Thyroid gland (tissue), 4 donors: ENCODE measurements at regions not wholly inside any gene's neighbourhood (a gene's known extent, or its start where the extent isn't known, plus 50 kb on each side); places are given as distances from the start of the nearest gene placed in this dataset.
A peak's percentile ranks its signal among the peaks of the same experiment; 100 is the strongest.
"Not testable (repeated sequence)": the region's sequence is repeated elsewhere in the genome, so short reads cannot be mapped to it uniquely, and the experiment has no call there.

Experiments
- DNase-seq, 2 donors: peaks; one replicate each; pipeline ENCODE4 v3.0.0-alpha.2; 2019
- H3K27ac ChIP-seq, 3 donors: fragments of 200-600 bp; sonication (generic); 1 replicate in 2 of 3; 2 replicates in 1 of 3; pipeline ENCODE4 v1.5.1; 2016 to 2019; ENCODE audit warnings: mild to moderate bottlenecking in 1 of 3, moderate library complexity in 1 of 3
- H3K27me3 ChIP-seq: fragments of 200-600 bp; sonication (generic); one replicate; pipeline ENCODE4 v1.5.1; 2019
- H3K36me3 ChIP-seq, 2 donors: fragments of 200-600 bp; sonication (generic); one replicate each; pipeline ENCODE4 v1.5.1; 2016 to 2019
- H3K4me1 ChIP-seq, 2 donors: fragments of 200-600 bp; sonication (generic); one replicate each; pipeline ENCODE4 v1.5.1; 2017 to 2019
- H3K4me3 ChIP-seq, 3 donors: fragments of 200-600 bp; sonication (generic); replicated peaks in 1 of 3; 1 replicate in 2 of 3; 2 replicates in 1 of 3; pipeline ENCODE4 v1.5.1; 2016; ENCODE audit warnings: mild to moderate bottlenecking in 1 of 3
- H3K9me3 ChIP-seq: fragments of 200-600 bp; sonication (generic); one replicate; pipeline ENCODE4 v1.5.1; 2017
- WGBS, 2 donors: methylation state at CpG; one replicate each; pipeline ENCODE4 v1.1.5; 2017; 5-methylcytosine and 5-hydroxymethylcytosine counted together
- intact Hi-C: fragments of 100-400 bp; cut with DNase I; formaldehyde crosslinking; loops from one replicate; pipeline ENCODE4 v1.15.1; 2023

GRCh38 chr2:87309785-87310184 lies 288.1 kb upstream of the PLGLB1 start:
- WGBS, 2 donors: 27 to 65% methylated on average over 1 of the region's 3 CpGs
- H3K4me3 ChIP-seq, DNase-seq, H3K4me1 ChIP-seq, intact Hi-C loops, H3K27me3 ChIP-seq, H3K9me3 ChIP-seq, H3K27ac ChIP-seq, H3K36me3 ChIP-seq: not testable (repeated sequence)

GRCh38 chr2:87311896-87312441 lies 290.3 kb upstream of the PLGLB1 start:
- H3K36me3 ChIP-seq, H3K27ac ChIP-seq, H3K9me3 ChIP-seq, H3K4me3 ChIP-seq, H3K27me3 ChIP-seq, intact Hi-C loops, DNase-seq, H3K4me1 ChIP-seq: not testable (repeated sequence)
- WGBS, 2 donors: no CpG with 5 or more reads among the region's 6 CpGs

DNA sequence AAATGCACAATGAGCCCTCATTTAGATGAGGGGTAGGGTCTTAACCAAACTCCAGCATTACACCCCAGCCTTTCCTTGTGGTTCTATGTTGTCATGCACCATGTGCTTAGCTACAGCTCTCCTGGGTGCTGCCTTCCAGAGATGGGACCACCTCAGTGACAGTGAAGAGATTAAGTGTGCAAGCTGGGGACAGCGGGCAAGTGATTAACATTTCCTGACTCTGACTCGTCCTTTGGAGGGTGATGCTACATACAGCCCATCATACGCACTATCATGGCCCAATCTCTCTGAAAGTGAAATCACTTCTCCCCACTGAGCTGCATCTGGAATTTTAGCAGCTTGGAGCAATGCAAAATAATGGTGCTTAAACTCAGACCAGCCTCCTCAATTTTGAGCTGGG lies 293.0 kb upstream of the PLGLB1 start:
- intact Hi-C loops, H3K4me1 ChIP-seq, DNase-seq, H3K27me3 ChIP-seq, H3K36me3 ChIP-seq, H3K4me3 ChIP-seq, H3K9me3 ChIP-seq: not testable (repeated sequence)
- WGBS, 2 donors: 80 to 88% methylated on average over 2 to 3 of the region's 3 CpGs
- H3K27ac ChIP-seq: peak overlapping the region in 1 of 3 donors; percentile 36

DNA sequence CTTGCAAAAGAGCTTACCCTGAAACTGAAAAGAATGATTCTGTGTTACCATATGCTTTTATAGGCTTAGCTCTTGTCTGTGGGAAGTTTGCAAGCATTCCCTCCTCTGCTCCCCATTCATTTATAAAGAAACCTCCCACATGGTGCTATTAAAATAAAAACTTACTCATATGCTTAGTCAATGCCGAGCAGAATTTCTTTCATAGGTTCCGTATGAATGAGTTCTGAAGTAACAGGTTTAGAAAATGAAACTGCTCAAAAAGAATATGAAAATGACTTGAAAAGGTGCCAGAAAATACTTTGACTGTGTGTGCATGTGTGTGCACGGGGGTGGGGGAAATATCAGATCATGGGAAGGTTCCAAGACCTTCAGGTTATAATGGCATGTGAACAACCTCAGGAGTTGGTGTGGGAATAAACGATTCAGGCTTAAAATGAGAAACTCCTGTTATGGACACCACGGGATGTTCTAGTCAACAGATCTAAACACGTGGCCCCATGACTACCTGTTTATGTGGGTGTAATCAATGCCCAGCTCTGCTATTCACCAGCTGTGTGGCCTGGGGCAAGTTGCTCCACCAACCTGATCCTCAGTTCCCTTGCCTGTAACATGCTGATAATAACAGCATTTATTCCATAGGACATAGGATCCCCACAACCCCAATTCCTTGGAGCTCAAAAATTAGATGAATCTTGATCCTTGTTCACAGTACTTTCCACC lies 293.7 kb upstream of the PLGLB1 start:
- H3K36me3 ChIP-seq, H3K27me3 ChIP-seq, DNase-seq, intact Hi-C loops, H3K9me3 ChIP-seq, H3K4me3 ChIP-seq: not testable (repeated sequence)
- Histone ChIP-seq H3K4me1 (peaks cover 0 to 13% of the 10 kb centered on the region in 2 donors), H3K27ac (peak overlapping the region in 1 of 3 donors; percentile 49)
- WGBS, 2 donors: 38 to 66% methylated on average over 2 to 3 of the region's 6 CpGs

DNA sequence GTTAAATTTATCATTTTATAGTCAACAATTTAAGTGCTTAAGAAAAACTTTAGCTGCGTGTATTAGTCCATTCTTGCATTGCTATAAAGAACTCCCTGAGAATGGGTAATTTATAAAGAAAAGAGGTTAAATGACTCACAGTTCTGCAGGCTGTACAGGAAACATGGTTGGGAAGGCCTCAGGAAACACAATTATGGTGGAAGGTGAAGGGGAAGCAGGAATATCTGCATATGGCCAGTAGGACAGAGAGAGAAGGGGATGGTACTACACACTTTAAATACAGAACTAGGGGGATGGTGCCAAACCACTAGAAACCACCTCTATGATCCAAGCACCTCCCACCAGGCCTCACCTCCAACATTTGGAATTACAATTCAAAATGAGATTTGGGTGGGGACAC lies 295.5 kb upstream of the PLGLB1 start:
- H3K9me3 ChIP-seq, intact Hi-C loops, H3K27me3 ChIP-seq, H3K36me3 ChIP-seq, DNase-seq, H3K4me3 ChIP-seq: not testable (repeated sequence)
- Histone ChIP-seq H3K4me1 (peaks cover 0 to 19% of the 10 kb centered on the region in 2 donors), H3K27ac (peak overlapping the region in 2 of 3 donors; percentile 12 to 85)
- WGBS, 2 donors: 86 to 100% methylated on average over 1 of the region's 1 CpG

DNA sequence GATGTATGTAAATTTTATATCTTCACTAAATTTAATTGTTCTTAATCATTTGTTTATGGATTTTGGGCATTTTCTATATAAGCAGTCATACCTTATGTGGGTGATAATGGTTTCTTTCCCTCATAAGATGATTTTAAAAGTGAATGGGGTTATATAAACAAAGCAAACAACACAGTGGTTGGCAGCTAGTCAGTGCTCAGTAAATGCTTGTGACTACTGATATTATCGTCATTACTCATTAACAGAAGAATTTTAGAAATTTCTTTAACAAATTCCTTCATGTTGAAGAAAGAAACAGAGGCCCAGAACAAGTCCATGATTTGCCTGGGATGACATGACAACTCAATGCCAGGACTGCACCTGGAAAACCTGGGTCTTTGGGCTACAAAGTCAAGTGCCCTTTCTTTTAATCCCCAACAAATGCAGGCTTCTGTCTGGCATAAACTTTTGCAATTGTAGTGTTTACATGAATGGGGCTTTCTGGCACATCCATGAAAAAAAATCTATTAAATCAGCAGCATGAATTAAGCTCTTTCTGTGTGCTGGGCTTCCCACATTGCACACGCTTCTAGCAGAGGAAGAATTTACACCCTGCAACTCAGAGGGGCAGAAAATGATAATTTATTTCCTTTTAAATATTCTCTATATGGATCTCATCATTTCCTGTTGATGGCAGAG lies 297.3 kb upstream of the PLGLB1 start:
- peaks cover 0 to 23% of the 10 kb centered on the region in 2 donors for H3K4me1 ChIP-seq
- H3K36me3 ChIP-seq, H3K9me3 ChIP-seq, intact Hi-C loops, H3K4me3 ChIP-seq, H3K27me3 ChIP-seq: not testable (repeated sequence)
- WGBS, 2 donors: 14 to 23% methylated on average over 1 of the region's 2 CpGs
- DNase-seq: peak; percentile 35
- peak overlapping the region; percentile 30 to 87 (median 85) for H3K27ac ChIP-seq

DNA sequence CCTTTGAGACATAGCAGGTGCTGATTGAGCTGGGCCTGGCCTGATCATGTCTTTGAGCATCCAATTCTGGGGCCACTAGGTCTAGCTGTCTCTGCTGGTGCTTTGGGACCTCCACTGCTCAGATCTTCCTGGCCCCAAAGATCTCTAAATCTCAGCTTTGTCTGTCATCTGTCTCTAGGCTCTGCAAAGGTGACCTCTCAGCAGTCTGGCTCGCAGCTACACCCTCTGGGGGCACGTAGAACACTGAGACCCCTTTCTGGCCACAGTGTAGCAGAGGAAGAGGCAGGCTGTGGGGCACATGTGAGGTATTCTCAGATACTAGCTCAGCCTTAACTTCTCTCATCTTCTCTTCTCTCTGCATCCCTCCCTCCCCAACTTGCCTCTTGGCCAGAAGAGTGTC lies 298.1 kb upstream of the PLGLB1 start:
- DNase-seq, intact Hi-C loops: not testable (repeated sequence)
- WGBS, 2 donors: 80 to 100% methylated on average over 1 to 2 of the region's 2 CpGs

DNA sequence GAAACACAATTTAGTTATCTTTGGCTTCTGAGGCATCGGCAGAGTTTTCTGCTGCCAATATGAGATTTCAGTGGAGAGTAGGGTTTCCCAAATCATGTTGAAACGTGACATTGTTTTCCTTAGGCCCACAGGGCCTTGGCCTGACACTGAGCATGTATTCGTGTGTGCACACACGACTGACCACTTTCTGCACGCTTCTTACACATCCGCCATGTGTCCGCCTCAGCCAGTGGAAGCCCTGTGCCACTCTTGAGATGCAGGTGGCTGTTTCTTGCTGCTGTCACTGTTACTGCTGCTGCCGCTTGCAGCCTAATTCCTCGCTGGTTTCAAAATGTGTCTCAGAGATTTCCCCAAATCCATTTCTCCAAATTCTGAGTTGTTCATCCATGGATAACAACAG lies 299.6 kb upstream of the PLGLB1 start:
- H3K9me3 ChIP-seq, H3K27me3 ChIP-seq, intact Hi-C loops, H3K4me3 ChIP-seq, H3K36me3 ChIP-seq: not testable (repeated sequence)
- H3K27ac ChIP-seq: peak overlapping the region in 2 of 3 donors; percentile 49 to 71
- H3K4me1 ChIP-seq: peaks cover 0 to 23% of the 10 kb centered on the region in 2 donors
- DNase-seq: peak; percentile 68 to 69
- 46 to 59% methylated on average over 5 to 6 of the region's 9 CpGs for WGBS, 2 donors

More for the DNA sequence above, 298.1 kb upstream of the PLGLB1 start:
- H3K4me3 ChIP-seq, H3K36me3 ChIP-seq, H3K9me3 ChIP-seq, H3K27me3 ChIP-seq: not testable (repeated sequence)
- peaks cover 0 to 23% of the 10 kb centered on the region in 2 donors for H3K4me1 ChIP-seq
- peak overlapping the region; percentile 43 to 87 (median 82) for H3K27ac ChIP-seq

DNA sequence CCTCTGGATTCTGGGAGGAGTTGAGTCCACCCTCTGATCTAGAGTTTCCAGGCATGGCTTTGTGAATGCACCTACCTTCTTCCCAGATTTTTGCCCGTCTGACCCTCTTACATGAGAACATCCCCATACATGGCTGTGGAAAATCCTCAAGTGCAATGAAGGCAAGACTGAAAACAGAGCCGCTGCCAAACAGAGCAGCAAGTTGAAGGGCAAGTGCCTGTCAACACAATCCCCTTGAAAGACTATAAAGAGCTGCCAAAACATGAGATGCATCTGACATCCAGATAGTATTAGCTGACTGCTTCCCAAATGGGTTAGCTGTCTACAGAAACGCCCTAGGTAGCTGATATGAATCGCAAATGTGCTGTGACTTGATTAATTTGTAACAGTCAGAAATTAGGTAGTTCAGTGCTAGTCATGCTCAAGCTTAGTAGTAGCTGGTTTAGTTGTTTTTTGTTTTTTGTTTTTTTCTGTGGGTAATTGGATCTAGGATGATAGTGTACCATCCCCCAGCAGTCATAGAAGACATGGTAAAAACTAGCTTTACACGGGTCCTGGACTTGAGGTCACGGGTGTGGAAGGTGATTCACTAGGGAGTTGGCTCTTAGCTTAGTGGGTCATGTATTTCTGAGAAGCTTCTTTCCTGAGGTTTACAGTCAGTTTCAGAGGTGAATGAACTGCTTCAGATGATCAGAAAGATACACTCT lies 302.8 kb upstream of the PLGLB1 start:
- intact Hi-C loops, H3K27me3 ChIP-seq, H3K4me3 ChIP-seq, H3K36me3 ChIP-seq, H3K9me3 ChIP-seq: not testable (repeated sequence)
- WGBS, 2 donors: 32 to 44% methylated on average over 5 to 6 of the region's 6 CpGs
- Histone ChIP-seq H3K27ac (peak overlapping the region in 2 of 3 donors; percentile 53 to 73), H3K4me1 (peaks cover 0 to 18% of the 10 kb centered on the region in 2 donors)
- DNase-seq: peak; percentile 26 to 44

GRCh38 chr2:87325042-87325910 lies 303.6 kb upstream of the PLGLB1 start:
- 75 to 85% methylated on average over 1 to 5 of the region's 12 CpGs for WGBS, 2 donors
- Histone ChIP-seq H3K27ac (peak overlapping the region in 2 of 3 donors; percentile 39 to 58), H3K4me1 (peaks cover 0 to 11% of the 10 kb centered on the region in 2 donors)
- H3K27me3 ChIP-seq, intact Hi-C loops, H3K36me3 ChIP-seq, H3K9me3 ChIP-seq, DNase-seq, H3K4me3 ChIP-seq: not testable (repeated sequence)

- DNase-seq: peak; percentile 51 to 53
- H3K27ac ChIP-seq: peak overlapping the region in 2 of 3 donors; percentile 39 to 58
- H3K4me3 ChIP-seq, H3K4me1 ChIP-seq, H3K27me3 ChIP-seq, H3K36me3 ChIP-seq, intact Hi-C loops, H3K9me3 ChIP-seq: not testable (repeated sequence)
- no CpG with 5 or more reads among the region's 2 CpGs for WGBS, 2 donors
These were observed 304.3 kb upstream of the PLGLB1 start for GRCh38 chr2:87325911-87326294.

- H3K27me3 ChIP-seq, intact Hi-C loops, H3K4me1 ChIP-seq, H3K9me3 ChIP-seq, DNase-seq, H3K4me3 ChIP-seq, H3K36me3 ChIP-seq: not testable (repeated sequence)
- H3K27ac ChIP-seq: peak overlapping the region in 2 of 3 donors; percentile 67 to 75
- no CpG with 5 or more reads among the region's 3 CpGs for WGBS, 2 donors
These were observed 305.1 kb upstream of the PLGLB1 start for GRCh38 chr2:87326754-87327153.
